Suprapubic skin (tissue), 4 donors: ENCODE measurements at regions not wholly inside any gene's neighbourhood (a gene's known extent, or its start where the extent isn't known, plus 50 kb on each side); places are given as distances from the start of the nearest gene placed in this dataset.
A peak's percentile ranks its signal among the peaks of the same experiment; 100 is the strongest.

Source experiments
- DNase-seq, 2 donors: peaks; one replicate each; pipeline ENCODE4 v3.0.0-alpha.2; 2019; ENCODE audit warnings: low spot score in 2 of 2
- H3K27ac ChIP-seq: fragments of 200-600 bp; sonication (generic); one replicate; pipeline ENCODE4 v1.5.1; 2019
- H3K27me3 ChIP-seq: fragments of 200-600 bp; sonication (generic); one replicate; pipeline ENCODE4 v1.5.1; 2019
- H3K36me3 ChIP-seq: fragments of 200-600 bp; sonication (generic); one replicate; pipeline ENCODE4 v1.5.1; 2019
- H3K4me1 ChIP-seq: fragments of 200-600 bp; sonication (generic); one replicate; pipeline ENCODE4 v1.5.1; 2019
- H3K4me3 ChIP-seq: fragments of 200-600 bp; sonication (generic); one replicate; pipeline ENCODE4 v1.5.1; 2019; ENCODE audit warnings: mild to moderate bottlenecking
- H3K9me3 ChIP-seq: fragments of 200-600 bp; sonication (generic); one replicate; pipeline ENCODE4 v1.5.1; 2019
- EP300 ChIP-seq: sonication (generic); formaldehyde crosslinking; IDR thresholded peaks from one replicate; pipeline ENCODE4 v1.6.1; 2017; ENCODE audit warnings: antibody characterized with exemption
- POLR2A ChIP-seq, 2 donors: fragments of 450-650 bp; IDR thresholded peaks; one replicate each; pipeline ENCODE4 v1.6.1; 2017; ENCODE audit warnings: antibody characterized with exemption in 2 of 2, mild to moderate bottlenecking in 2 of 2, moderate library complexity in 2 of 2
- POLR2AphosphoS5 ChIP-seq, 3 donors: sonication (generic); formaldehyde crosslinking; IDR thresholded peaks; one replicate each; pipeline ENCODE4 v1.6.1; 2017; ENCODE audit warnings: antibody characterized with exemption in 3 of 3
- WGBS: methylation state at CpG from one replicate; pipeline ENCODE4 v1.1.5; 2018; 5-methylcytosine and 5-hydroxymethylcytosine counted together
- TF ChIP-seq, protein P1 (sequence below), 2 donors: fragments of 200-600 bp in 1 of 2; fragments of 450-650 bp in 1 of 2; sonication (generic) in 1 of 2; IDR thresholded peaks; one replicate each; pipeline ENCODE4 v1.5.1; 2016 to 2019; ENCODE audit warnings: antibody characterized with exemption in 2 of 2, mild to moderate bottlenecking in 1 of 2, moderate library complexity in 1 of 2

DNA sequence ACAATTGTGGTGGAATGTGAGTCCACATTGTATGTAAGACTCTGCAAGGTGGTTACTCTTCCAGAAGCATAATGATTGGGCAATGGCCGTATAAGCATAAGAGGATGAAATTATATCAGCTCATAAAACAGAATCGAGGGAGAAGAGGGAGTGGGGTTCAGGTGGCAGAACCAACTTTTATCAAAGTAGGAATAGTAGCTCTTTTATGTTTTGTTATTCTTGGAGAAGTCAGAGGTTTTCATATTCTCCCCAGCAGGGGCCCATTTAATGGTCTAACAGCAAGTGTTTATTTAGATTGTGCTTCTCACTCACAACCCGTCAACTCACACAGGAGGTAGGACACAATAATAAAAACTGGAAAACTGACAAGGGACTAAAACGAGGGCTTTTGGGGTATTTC lies 291.3 kb upstream of the CD180 start:
- Histone ChIP-seq H3K9me3 (no peaks in the 10 kb centered on the region), H3K27me3 (no peaks in the 10 kb centered on the region), H3K4me1 (peaks cover 4% of the 10 kb centered on the region), H3K27ac (no peak overlapping the region), H3K4me3 (no peak overlapping the region), H3K36me3 (no peaks in the 10 kb centered on the region)
- no peak for TF ChIP-seq POLR2A (IDR thresholded peaks at IDR 0.05)
- 78% methylated on average over 4 of the region's 4 CpGs for WGBS
- no peak for DNase-seq

DNA sequence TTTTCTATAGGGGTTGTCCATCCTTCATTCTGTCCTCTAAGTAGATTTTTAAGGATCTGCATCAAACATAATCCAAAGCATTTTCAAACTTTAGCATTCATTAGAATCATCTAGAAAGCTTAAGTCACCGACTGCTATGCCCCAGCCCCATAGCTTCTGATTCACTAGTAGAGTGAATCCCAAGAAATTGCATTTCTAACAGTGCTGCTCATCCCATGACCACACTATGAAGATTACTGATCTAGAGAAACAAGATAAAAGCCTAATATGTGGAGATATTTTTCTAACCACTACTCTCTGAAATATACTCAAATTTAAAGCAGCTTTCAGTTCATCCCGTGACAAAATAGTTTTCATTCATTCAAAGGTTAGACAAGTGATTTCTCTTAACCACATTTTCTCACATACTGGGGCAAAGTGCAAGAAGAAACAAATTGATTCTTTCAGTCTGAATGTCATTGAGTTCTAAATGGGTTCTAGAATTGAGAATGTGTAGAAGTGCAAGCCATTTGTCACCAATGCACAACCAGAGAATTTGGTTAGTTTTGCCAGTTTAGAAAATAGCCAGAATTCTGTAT lies 286.9 kb upstream of the CD180 start:
- Histone ChIP-seq H3K9me3 (no peaks in the 10 kb centered on the region), H3K36me3 (no peaks in the 10 kb centered on the region), H3K27me3 (no peaks in the 10 kb centered on the region), H3K4me1 (no peaks in the 10 kb centered on the region), H3K27ac (no peak overlapping the region), H3K4me3 (no peak overlapping the region)
- no peak for TF ChIP-seq POLR2A (IDR thresholded peaks at IDR 0.05)
- no peak for TF ChIP-seq POLR2AphosphoS5 (IDR thresholded peaks at IDR 0.05)
- TF ChIP-seq EP300, result no peak
- TF ChIP-seq, protein P1, sequence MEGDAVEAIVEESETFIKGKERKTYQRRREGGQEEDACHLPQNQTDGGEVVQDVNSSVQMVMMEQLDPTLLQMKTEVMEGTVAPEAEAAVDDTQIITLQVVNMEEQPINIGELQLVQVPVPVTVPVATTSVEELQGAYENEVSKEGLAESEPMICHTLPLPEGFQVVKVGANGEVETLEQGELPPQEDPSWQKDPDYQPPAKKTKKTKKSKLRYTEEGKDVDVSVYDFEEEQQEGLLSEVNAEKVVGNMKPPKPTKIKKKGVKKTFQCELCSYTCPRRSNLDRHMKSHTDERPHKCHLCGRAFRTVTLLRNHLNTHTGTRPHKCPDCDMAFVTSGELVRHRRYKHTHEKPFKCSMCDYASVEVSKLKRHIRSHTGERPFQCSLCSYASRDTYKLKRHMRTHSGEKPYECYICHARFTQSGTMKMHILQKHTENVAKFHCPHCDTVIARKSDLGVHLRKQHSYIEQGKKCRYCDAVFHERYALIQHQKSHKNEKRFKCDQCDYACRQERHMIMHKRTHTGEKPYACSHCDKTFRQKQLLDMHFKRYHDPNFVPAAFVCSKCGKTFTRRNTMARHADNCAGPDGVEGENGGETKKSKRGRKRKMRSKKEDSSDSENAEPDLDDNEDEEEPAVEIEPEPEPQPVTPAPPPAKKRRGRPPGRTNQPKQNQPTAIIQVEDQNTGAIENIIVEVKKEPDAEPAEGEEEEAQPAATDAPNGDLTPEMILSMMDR (IDR thresholded peaks at IDR 0.05), result no peak
- WGBS, result 91% methylated on average over 2 of the region's 2 CpGs
- DNase-seq, result no peak

DNA sequence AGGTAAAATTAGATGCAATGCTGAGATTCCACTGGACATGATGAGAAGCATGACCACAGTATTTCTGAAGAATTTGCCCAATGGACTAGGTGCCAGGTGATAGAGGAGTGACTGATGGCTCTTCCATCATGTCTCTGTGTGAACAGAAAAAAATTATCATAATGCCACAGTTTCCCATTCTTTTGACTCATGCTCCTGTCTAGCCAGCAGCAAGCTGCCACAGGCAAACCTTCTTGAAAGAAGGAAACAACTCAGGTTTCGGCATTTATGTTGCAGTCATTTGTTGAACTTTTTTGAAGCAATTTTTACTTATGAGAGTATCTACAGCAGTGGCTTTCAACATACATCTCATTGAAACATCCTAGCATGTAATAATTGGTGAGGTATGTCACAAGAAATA lies 284.8 kb upstream of the CD180 start:
- no peaks in the 10 kb centered on the region for H3K27me3 ChIP-seq
- no peak overlapping the region for H3K4me3 ChIP-seq
- WGBS, result 100% methylated on average over 1 of the region's 1 CpG
- no peaks in the 10 kb centered on the region for H3K36me3 ChIP-seq
- H3K4me1 ChIP-seq, result peaks cover 3% of the 10 kb centered on the region
- TF ChIP-seq, protein P1 (IDR thresholded peaks at IDR 0.05), result no peak
- no peak for TF ChIP-seq POLR2A (IDR thresholded peaks at IDR 0.05)
- TF ChIP-seq EP300, result no peak
- TF ChIP-seq POLR2AphosphoS5 (IDR thresholded peaks at IDR 0.05), result no peak
- no peaks in the 10 kb centered on the region for H3K9me3 ChIP-seq
- no peak for DNase-seq
- no peak overlapping the region for H3K27ac ChIP-seq

DNA sequence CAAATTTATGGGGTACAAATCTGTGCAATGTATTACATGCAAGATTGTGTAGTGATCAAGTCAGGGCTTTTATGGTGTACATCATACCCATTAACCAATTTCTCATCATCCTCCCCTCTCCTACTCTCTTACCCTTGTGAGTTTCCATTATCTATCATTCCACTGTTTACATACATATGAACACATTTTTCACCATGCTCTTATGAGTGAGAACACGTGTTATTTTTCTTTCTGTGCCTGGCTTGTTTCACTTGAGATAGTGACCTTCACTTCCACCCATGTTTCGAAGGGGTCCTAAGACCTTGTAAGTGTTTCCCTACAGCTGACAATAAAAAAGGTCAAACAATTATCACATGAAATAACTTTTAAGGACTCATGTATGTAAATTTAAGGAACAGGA lies 281.7 kb upstream of the CD180 start:
- H3K27me3 ChIP-seq, result no peaks in the 10 kb centered on the region
- no peak overlapping the region for H3K4me3 ChIP-seq
- H3K9me3 ChIP-seq, result no peaks in the 10 kb centered on the region
- no peak for DNase-seq
- TF ChIP-seq EP300, result no peak
- no peak for TF ChIP-seq POLR2A (IDR thresholded peaks at IDR 0.05)
- no peak for TF ChIP-seq POLR2AphosphoS5 (IDR thresholded peaks at IDR 0.05)
- TF ChIP-seq, protein P1 (IDR thresholded peaks at IDR 0.05), result no peak
- H3K4me1 ChIP-seq, result peaks cover 3% of the 10 kb centered on the region
- H3K27ac ChIP-seq, result no peak overlapping the region
- 86% methylated on average over 2 of the region's 2 CpGs for WGBS
- no peaks in the 10 kb centered on the region for H3K36me3 ChIP-seq

DNA sequence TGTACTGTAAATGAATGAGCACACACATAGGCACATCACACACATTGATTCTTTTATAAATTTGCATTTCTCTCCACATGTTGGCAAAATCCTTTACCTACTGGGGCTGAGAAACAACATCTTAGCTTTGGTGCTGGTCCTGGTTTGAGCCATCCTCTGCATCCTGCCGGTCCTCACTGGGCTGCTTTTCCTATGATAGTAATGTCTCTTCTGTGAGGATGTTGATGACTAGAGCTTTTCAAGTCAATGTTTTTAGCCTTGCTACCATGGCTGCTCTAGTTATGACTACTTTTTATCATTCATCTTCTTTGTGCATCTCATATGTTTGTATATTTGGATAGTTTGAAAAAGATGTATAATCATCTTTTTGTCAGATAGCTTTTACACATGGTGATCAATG lies 280.4 kb upstream of the CD180 start:
- H3K27ac ChIP-seq, result peak overlapping the region; percentile 25
- H3K4me1 ChIP-seq, result peaks cover 3% of the 10 kb centered on the region
- H3K9me3 ChIP-seq, result no peaks in the 10 kb centered on the region
- no peak for TF ChIP-seq POLR2A (IDR thresholded peaks at IDR 0.05)
- TF ChIP-seq EP300, result no peak
- TF ChIP-seq, protein P1 (IDR thresholded peaks at IDR 0.05), result no peak
- no peak for TF ChIP-seq POLR2AphosphoS5 (IDR thresholded peaks at IDR 0.05)
- no peak overlapping the region for H3K4me3 ChIP-seq
- 86% methylated on average over 1 of the region's 1 CpG for WGBS
- DNase-seq, result no peak
- H3K27me3 ChIP-seq, result no peaks in the 10 kb centered on the region
- H3K36me3 ChIP-seq, result no peaks in the 10 kb centered on the region

DNA sequence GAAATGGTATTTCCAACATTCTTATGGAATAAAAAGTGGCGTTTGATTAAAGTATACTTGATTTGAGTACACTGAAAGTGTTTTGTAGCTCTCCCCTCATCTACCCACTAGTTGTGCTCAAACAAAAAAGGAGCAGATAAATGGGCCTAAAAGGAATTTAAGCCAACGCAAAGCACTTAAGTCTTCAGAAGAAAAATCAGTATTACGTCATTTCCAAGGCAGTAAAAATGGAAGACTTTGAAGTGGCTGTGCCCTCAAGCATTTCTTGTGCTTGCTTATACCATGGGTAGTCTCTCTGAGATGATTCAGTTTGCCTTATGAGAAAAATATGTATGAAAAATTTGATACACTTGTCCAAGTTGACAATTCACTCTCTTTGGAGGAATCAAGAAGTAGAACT lies 279.9 kb upstream of the CD180 start:
- no peaks in the 10 kb centered on the region for H3K36me3 ChIP-seq
- H3K4me1 ChIP-seq, result peaks cover 3% of the 10 kb centered on the region
- H3K9me3 ChIP-seq, result no peaks in the 10 kb centered on the region
- 43% methylated on average over 3 of the region's 3 CpGs for WGBS
- peak overlapping the region; percentile 25 for H3K27ac ChIP-seq
- DNase-seq, result no peak
- TF ChIP-seq EP300 (no peak), POLR2A (IDR thresholded peaks at IDR 0.05) (no peak)
- TF ChIP-seq, protein P1 (IDR thresholded peaks at IDR 0.05), result no peak
- H3K4me3 ChIP-seq, result no peak overlapping the region
- H3K27me3 ChIP-seq, result no peaks in the 10 kb centered on the region
